Stimulated activated naive B cell treated with anti-CD40 and anti-IgM and Interleukin-4, amounts not matched to agents 10 μg/mL and 1 μg/mL and 100 μg/mL, for 72 hours (primary cell): ENCODE measurements at regions not wholly inside any gene's neighbourhood (a gene's known extent, or its start where the extent isn't known, plus 50 kb on each side); places are given as distances from the start of the nearest gene placed in this dataset.
"Not testable (repeated sequence)": the region's sequence is repeated elsewhere in the genome, so short reads cannot be mapped to it uniquely, and the experiment has no call there.

Experiments used
- ATAC-seq, 2 donors: fragments of 150-1000 bp; cut with Tn5 transposase; replicated peaks; 2 replicates each; pipeline ENCODE4 v1.10.0; 2021; ENCODE audit warnings: moderate library complexity in 1 of 2
- DNase-seq: peaks from one replicate; pipeline ENCODE4 v3.0.0; 2021
- H3K27ac Mint-ChIP-seq: one replicate; pipeline ENCODE4 v1.8.0; 2022; ENCODE audit warnings: mild to moderate bottlenecking, mixed read lengths
- H3K27me3 Mint-ChIP-seq, 2 donors: one replicate each; pipeline ENCODE4 v1.8.0; 2022; ENCODE audit warnings: mixed read lengths in 2 of 2
- H3K36me3 Mint-ChIP-seq, 2 donors: one replicate each; pipeline ENCODE4 v1.8.0; 2022; ENCODE audit warnings: mixed read lengths in 2 of 2, mild to moderate bottlenecking in 1 of 2
- H3K4me1 Mint-ChIP-seq, 2 donors: one replicate each; pipeline ENCODE4 v1.8.0; 2022; ENCODE audit warnings: mixed read lengths in 2 of 2, mild to moderate bottlenecking in 1 of 2
- H3K4me3 Mint-ChIP-seq, 2 donors: one replicate each; pipeline ENCODE4 v1.8.0; 2022; ENCODE audit warnings: mild to moderate bottlenecking in 2 of 2, mixed read lengths in 2 of 2, moderate library complexity in 1 of 2
- H3K9me3 Mint-ChIP-seq, 2 donors: one replicate each; pipeline ENCODE4 v1.8.0; 2022; ENCODE audit warnings: mixed read lengths in 2 of 2, mild to moderate bottlenecking in 1 of 2

- ATAC-seq, H3K27me3 Mint-ChIP-seq, H3K36me3 Mint-ChIP-seq, H3K4me1 Mint-ChIP-seq, H3K27ac Mint-ChIP-seq, DNase-seq, H3K4me3 Mint-ChIP-seq: not testable (repeated sequence)
- H3K9me3 Mint-ChIP-seq = peaks cover 13 to 17% of the 10 kb centered on the region in 2 donors
Observed at GRCh38 chr6:101171049-101171448, 222.5 kb upstream of the GRIK2 start.

GRCh38 chr6:101178748-101179147, 214.8 kb upstream of the GRIK2 start:
- no peak overlapping the region for H3K27ac Mint-ChIP-seq
- no peak overlapping the region for H3K4me3 Mint-ChIP-seq
- H3K27me3 Mint-ChIP-seq = no peaks in the 10 kb centered on the region
- peaks cover 0 to 7% of the 10 kb centered on the region in 2 donors for H3K9me3 Mint-ChIP-seq
- ATAC-seq = no peak
- H3K4me1 Mint-ChIP-seq = no peaks in the 10 kb centered on the region
- no peaks in the 10 kb centered on the region for H3K36me3 Mint-ChIP-seq
- no peak for DNase-seq

DNA sequence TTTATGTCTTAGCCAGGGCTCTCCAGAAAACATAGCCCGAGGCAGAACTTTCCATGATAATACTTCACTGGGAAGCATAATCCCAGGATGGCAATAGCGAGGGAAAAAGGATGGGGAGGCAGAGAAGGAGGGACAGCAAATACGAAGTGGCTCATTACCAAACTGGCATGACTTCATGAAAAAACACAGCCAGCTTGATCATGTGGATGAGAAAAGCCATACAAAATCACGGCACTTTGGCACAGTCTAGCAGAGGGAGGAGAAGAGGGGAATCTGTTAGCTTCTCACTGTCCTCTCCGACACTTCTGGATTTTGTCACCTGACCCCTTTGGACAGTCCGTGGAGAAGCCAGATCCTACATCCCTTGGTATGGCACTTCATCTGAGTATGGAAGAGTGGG, 212.5 kb upstream of the GRIK2 start:
- H3K4me3 Mint-ChIP-seq = no peak overlapping the region

DNA sequence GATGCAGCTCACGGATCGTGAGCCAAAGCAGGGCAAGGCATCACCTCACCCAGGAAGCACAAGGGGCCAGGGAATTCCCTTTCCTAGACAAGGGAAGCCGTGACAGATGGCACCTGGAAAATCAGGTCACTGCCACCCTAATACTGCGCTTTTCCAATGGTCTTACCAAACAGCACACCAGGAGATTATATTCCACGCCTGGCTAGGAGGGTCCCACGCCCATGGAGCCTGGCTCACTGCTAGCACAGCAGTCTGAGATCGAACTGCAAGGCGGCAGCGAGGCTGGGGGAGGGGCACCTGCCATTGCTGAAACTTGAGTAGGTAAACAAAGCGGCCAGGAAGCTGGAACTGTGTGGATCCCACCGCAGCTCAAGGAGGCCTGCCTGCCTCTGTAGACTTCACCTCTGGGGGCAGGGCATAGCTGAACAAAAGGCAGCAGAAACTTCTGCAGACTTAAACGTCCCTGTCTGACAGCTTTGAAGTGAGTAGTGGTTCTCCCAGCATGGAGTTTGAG, 205.2 kb upstream of the GRIK2 start:
- not testable (repeated sequence) for ATAC-seq, H3K27ac Mint-ChIP-seq, H3K4me3 Mint-ChIP-seq, H3K4me1 Mint-ChIP-seq, H3K36me3 Mint-ChIP-seq, H3K27me3 Mint-ChIP-seq, H3K9me3 Mint-ChIP-seq, DNase-seq

More for the DNA sequence above, 212.5 kb upstream of the GRIK2 start:
- DNase-seq (no peak), ATAC-seq (no peak)
- Mint-ChIP-seq H3K27me3 (no peaks in the 10 kb centered on the region), H3K4me1 (no peaks in the 10 kb centered on the region), H3K36me3 (no peaks in the 10 kb centered on the region), H3K9me3 (no peaks in the 10 kb centered on the region), H3K27ac (no peak overlapping the region)

DNA sequence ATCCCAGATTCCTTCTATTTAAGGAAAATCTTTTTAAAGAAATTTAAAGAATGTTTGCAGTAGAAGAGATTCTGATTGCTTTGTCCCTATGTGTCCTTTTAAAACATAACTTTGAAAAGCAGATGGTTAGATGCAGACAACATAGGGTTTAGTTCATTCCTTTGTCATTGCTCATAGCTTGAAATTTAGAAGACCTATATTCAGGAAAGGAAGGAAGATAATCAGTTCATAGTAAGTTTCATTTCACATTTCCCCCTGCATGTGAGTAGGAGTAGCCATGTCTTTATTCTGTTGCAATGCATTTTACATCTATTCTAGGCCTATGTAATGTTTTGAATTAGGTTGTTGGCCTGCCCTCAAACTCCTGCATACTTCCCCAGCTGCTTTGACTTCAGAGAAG, 197.9 kb upstream of the GRIK2 start:
- no peaks in the 10 kb centered on the region for H3K27me3 Mint-ChIP-seq
- no peak for DNase-seq
- no peaks in the 10 kb centered on the region for H3K4me1 Mint-ChIP-seq
- no peak for ATAC-seq
- no peak overlapping the region for H3K4me3 Mint-ChIP-seq
- H3K36me3 Mint-ChIP-seq = no peaks in the 10 kb centered on the region
- H3K9me3 Mint-ChIP-seq = peaks cover 0 to 2% of the 10 kb centered on the region in 2 donors
- H3K27ac Mint-ChIP-seq = no peak overlapping the region

- ATAC-seq (no peak), DNase-seq (no peak)
- Mint-ChIP-seq H3K4me3 (no peak overlapping the region), H3K27ac (no peak overlapping the region), H3K36me3 (no peaks in the 10 kb centered on the region), H3K9me3 (peaks cover 0 to 2% of the 10 kb centered on the region in 2 donors), H3K27me3 (no peaks in the 10 kb centered on the region), H3K4me1 (no peaks in the 10 kb centered on the region)
Observed at GRCh38 chr6:101199441-101199840, 194.1 kb upstream of the GRIK2 start.

DNA sequence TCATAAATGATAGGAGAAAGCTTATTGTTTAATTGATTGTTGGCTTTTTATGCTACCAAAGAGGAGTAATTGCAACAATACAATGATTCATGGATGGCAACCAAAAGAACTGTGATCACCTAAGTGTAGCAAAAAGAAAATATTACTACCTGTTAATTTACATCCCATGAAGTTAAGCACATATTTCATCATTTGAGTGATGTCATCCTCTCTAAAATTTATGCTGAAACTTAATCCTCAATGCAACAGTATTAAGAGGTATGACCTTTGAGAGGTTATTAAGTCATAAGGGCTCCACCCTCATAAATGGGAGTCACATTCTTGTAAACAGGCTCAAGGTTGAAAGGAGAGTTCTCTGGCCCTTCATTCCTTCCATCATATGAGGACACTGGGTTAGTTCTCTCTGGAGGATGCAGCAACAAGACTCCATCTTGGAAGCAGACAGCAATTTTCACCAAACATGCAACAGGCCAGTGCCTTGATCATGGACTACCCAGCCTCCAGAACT, 190.6 kb upstream of the GRIK2 start:
- Mint-ChIP-seq H3K4me3 (no peak overlapping the region), H3K27me3 (no peaks in the 10 kb centered on the region), H3K4me1 (no peaks in the 10 kb centered on the region), H3K27ac (no peak overlapping the region), H3K9me3 (peaks cover 0 to 2% of the 10 kb centered on the region in 2 donors), H3K36me3 (no peaks in the 10 kb centered on the region)
- ATAC-seq (no peak), DNase-seq (no peak)

- Mint-ChIP-seq H3K27me3 (no peaks in the 10 kb centered on the region), H3K36me3 (no peaks in the 10 kb centered on the region), H3K27ac (no peak overlapping the region), H3K4me3 (no peak overlapping the region), H3K9me3 (peaks cover 0 to 2% of the 10 kb centered on the region in 2 donors), H3K4me1 (no peaks in the 10 kb centered on the region)
- ATAC-seq (no peak), DNase-seq (no peak)
Observed at GRCh38 chr6:101203664-101204063, 189.8 kb upstream of the GRIK2 start.

DNA sequence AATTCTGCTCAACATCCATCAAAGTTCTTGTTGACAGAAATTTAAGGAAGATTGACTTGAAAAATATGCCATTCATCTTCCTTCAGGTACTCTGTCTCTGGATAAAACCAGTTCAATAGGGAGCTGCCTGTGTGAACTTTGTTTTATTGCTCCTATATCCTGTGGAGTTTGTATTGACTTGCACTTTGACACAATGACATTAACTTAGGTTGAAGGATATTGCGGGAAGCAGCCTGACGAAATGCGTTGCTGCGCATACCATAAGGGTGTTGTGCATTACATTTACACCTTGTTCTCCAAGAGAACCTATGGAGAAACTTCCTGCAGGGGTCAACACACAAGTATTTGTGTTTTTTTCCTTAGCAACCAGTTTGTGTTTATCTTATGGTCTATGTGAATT, 185.4 kb upstream of the GRIK2 start:
- Mint-ChIP-seq H3K36me3 (no peaks in the 10 kb centered on the region), H3K27me3 (no peaks in the 10 kb centered on the region), H3K9me3 (no peaks in the 10 kb centered on the region), H3K27ac (no peak overlapping the region), H3K4me3 (no peak overlapping the region), H3K4me1 (no peaks in the 10 kb centered on the region)
- DNase-seq (no peak), ATAC-seq (no peak)

GRCh38 chr6:101212640-101213039, 180.9 kb upstream of the GRIK2 start:
- H3K27me3 Mint-ChIP-seq = no peaks in the 10 kb centered on the region
- no peaks in the 10 kb centered on the region for H3K9me3 Mint-ChIP-seq
- H3K36me3 Mint-ChIP-seq = no peaks in the 10 kb centered on the region
- H3K4me3 Mint-ChIP-seq = no peak overlapping the region
- DNase-seq = no peak
- no peak overlapping the region for H3K27ac Mint-ChIP-seq
- ATAC-seq = no peak
- H3K4me1 Mint-ChIP-seq = no peaks in the 10 kb centered on the region

DNA sequence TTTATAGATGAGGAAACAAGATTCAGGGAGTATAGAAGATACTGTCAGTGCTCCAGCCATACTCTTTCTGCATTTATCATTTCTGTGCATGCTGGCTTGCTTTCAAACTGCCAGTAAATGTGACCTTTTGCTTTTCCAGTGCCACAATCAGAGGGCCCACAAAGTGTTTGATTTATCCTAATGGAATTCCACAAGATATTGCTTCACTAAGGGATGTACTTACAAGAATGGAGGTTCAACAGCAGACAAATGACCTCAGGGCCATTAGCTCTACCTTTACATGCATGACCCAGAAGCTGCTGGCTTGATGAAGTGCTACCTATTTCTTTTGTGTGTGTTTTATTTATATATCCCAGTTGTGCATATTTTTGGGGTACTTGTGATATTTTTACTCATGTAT, 171.5 kb upstream of the GRIK2 start:
- H3K27ac Mint-ChIP-seq = no peak overlapping the region
- no peaks in the 10 kb centered on the region for H3K36me3 Mint-ChIP-seq
- H3K27me3 Mint-ChIP-seq = no peaks in the 10 kb centered on the region
- no peak overlapping the region for H3K4me3 Mint-ChIP-seq
- no peak for ATAC-seq
- peaks cover 0 to 5% of the 10 kb centered on the region in 2 donors for H3K9me3 Mint-ChIP-seq
- no peaks in the 10 kb centered on the region for H3K4me1 Mint-ChIP-seq
- DNase-seq = no peak

DNA sequence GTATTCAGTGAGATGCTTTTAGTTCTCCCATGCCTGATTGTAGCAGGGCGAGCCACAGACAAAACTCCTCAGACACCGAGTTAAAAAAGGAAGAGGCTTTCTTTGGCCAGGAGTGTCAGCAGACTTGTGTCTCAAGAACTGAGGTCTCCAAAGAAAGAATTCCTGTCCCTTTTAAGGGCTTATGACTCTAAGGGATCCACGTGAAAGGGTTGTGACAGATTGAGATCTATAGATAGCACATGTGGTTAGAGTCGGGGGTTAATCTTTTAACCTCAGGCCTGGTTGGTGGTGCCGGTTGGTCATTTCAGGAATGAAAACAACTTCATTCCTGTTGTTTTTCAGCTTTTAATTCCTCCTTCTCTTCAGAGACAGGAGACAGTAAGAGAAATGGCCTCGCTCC, 168.8 kb upstream of the GRIK2 start:
- Mint-ChIP-seq H3K9me3 (peaks cover 0 to 5% of the 10 kb centered on the region in 2 donors), H3K27me3 (no peaks in the 10 kb centered on the region)

DNA sequence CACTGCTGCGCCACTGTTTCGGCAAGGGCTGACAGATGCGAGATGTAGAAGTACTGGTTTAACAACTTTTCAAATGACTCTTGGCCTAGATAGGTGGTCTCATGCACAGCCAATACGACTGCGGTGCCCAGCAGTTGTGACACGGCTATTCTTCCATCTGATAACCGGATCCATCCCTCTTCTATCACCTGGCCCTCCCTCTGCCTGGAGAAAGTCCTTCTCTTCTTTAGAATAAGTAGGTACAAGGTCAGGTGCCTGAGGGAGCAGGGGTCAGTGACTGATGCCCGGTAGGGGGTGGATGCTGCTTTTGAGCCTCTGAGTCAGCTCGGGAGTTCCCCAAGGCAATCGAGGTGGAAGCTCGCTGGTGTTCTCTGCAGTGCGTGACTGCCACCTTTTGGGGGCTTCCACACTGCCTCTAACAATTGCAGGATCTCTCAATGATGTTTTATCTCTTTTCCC, 166.8 kb upstream of the GRIK2 start:
- H3K36me3 Mint-ChIP-seq = no peaks in the 10 kb centered on the region
- peak; percentile 25 to 33 for ATAC-seq
- H3K4me1 Mint-ChIP-seq = no peaks in the 10 kb centered on the region
- DNase-seq = peak; percentile 3
- H3K4me3 Mint-ChIP-seq = no peak overlapping the region
- no peak overlapping the region for H3K27ac Mint-ChIP-seq
- no peaks in the 10 kb centered on the region for H3K27me3 Mint-ChIP-seq
- H3K9me3 Mint-ChIP-seq = peaks cover 0 to 11% of the 10 kb centered on the region in 2 donors

More for the DNA sequence above, 168.8 kb upstream of the GRIK2 start:
- Mint-ChIP-seq H3K36me3 (no peaks in the 10 kb centered on the region), H3K4me1 (no peaks in the 10 kb centered on the region), H3K4me3 (no peak overlapping the region), H3K27ac (no peak overlapping the region)
- ATAC-seq (no peak), DNase-seq (no peak)

DNA sequence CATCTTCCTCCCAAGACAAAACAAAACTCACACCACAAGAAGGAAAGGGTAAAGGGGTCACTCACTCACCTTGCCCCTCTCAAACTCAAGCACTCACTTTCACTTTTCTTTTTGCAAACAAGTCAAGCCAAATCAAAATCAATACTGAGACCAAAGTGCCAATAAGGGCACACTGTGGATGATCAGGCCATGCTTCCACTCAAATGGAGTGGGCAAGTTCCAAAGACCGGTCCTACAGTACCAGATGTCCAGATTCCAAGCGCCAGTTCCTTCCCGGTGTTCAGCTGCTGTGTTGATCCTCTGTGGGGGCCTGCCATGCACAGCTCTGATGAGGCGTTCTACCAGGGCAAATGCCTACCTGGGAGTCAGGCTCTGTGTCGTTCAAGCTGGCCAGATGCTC, 162.6 kb upstream of the GRIK2 start:
- Mint-ChIP-seq H3K36me3 (no peaks in the 10 kb centered on the region), H3K4me3 (no peak overlapping the region), H3K27ac (no peak overlapping the region), H3K4me1 (no peaks in the 10 kb centered on the region), H3K9me3 (peaks cover 0 to 6% of the 10 kb centered on the region in 2 donors), H3K27me3 (no peaks in the 10 kb centered on the region)
- no peak for ATAC-seq
- no peak for DNase-seq

GRCh38 chr6:101231606-101232235, 161.8 kb upstream of the GRIK2 start:
- Mint-ChIP-seq H3K27me3 (no peaks in the 10 kb centered on the region), H3K36me3 (no peaks in the 10 kb centered on the region), H3K4me3 (no peak overlapping the region), H3K9me3 (peaks cover 0 to 6% of the 10 kb centered on the region in 2 donors), H3K4me1 (no peaks in the 10 kb centered on the region), H3K27ac (no peak overlapping the region)
- DNase-seq = no peak
- ATAC-seq = no peak
